ENCODE measurements at regions not wholly inside any gene's neighbourhood (a gene's known extent, or its start where the extent isn't known, plus 50 kb on each side); places are given as distances from the start of the nearest gene placed in this dataset.

GRCh38 chr1:187121661-187122060, 292.9 kb downstream of the PLA2G4A start:
- H3K4me1 Mint-ChIP-seq (ENCODE audit: low read depth): peaks cover 4% of the 10 kb centered on the region
- H3K9me3 Mint-ChIP-seq (ENCODE audit: low read depth): no peaks in the 10 kb centered on the region
- DNase-seq (ENCODE audit: low spot score, unreplicated experiment): no peak
- no peaks in the 10 kb centered on the region for H3K36me3 Mint-ChIP-seq (ENCODE audit: insufficient read depth)
- no peaks in the 10 kb centered on the region for H3K27me3 Mint-ChIP-seq
- H3K4me3 Mint-ChIP-seq (ENCODE audit: low read depth): no peak overlapping the region
- TF ChIP-seq CTCF (IDR thresholded peaks at IDR 0.05; ENCODE audit: unreplicated experiment): no peak
- no peak overlapping the region for H3K27ac Mint-ChIP-seq

GRCh38 chr1:187122566-187122965, 293.8 kb downstream of the PLA2G4A start:
- no peak for DNase-seq (ENCODE audit: low spot score, unreplicated experiment)
- peaks cover 4% of the 10 kb centered on the region for H3K4me1 Mint-ChIP-seq (ENCODE audit: low read depth)
- no peaks in the 10 kb centered on the region for H3K9me3 Mint-ChIP-seq (ENCODE audit: low read depth)
- no peak overlapping the region for H3K27ac Mint-ChIP-seq
- TF ChIP-seq CTCF (IDR thresholded peaks at IDR 0.05; ENCODE audit: unreplicated experiment): no peak
- H3K36me3 Mint-ChIP-seq (ENCODE audit: insufficient read depth): no peaks in the 10 kb centered on the region
- no peak overlapping the region for H3K4me3 Mint-ChIP-seq (ENCODE audit: low read depth)
- H3K27me3 Mint-ChIP-seq: no peaks in the 10 kb centered on the region

- no peak overlapping the region for H3K27ac Mint-ChIP-seq
- no peak for TF ChIP-seq CTCF (IDR thresholded peaks at IDR 0.05; ENCODE audit: unreplicated experiment)
- H3K9me3 Mint-ChIP-seq (ENCODE audit: low read depth): peaks cover 4% of the 10 kb centered on the region
- H3K36me3 Mint-ChIP-seq (ENCODE audit: insufficient read depth): no peaks in the 10 kb centered on the region
- no peaks in the 10 kb centered on the region for H3K27me3 Mint-ChIP-seq
- no peaks in the 10 kb centered on the region for H3K4me1 Mint-ChIP-seq (ENCODE audit: low read depth)
- DNase-seq (ENCODE audit: low spot score, unreplicated experiment): no peak
- no peak overlapping the region for H3K4me3 Mint-ChIP-seq (ENCODE audit: low read depth)
Observed at GRCh38 chr1:187129132-187129531, 300.4 kb downstream of the PLA2G4A start.

- H3K4me3 Mint-ChIP-seq (ENCODE audit: low read depth): no peak overlapping the region
- no peak for TF ChIP-seq CTCF (IDR thresholded peaks at IDR 0.05; ENCODE audit: unreplicated experiment)
- peaks cover 6% of the 10 kb centered on the region for H3K9me3 Mint-ChIP-seq (ENCODE audit: low read depth)
- DNase-seq (ENCODE audit: low spot score, unreplicated experiment): no peak
- H3K27ac Mint-ChIP-seq: no peak overlapping the region
- no peaks in the 10 kb centered on the region for H3K4me1 Mint-ChIP-seq (ENCODE audit: low read depth)
- no peaks in the 10 kb centered on the region for H3K27me3 Mint-ChIP-seq
- no peaks in the 10 kb centered on the region for H3K36me3 Mint-ChIP-seq (ENCODE audit: insufficient read depth)
Observed at GRCh38 chr1:187143783-187144182, 315.0 kb downstream of the PLA2G4A start.

- Mint-ChIP-seq H3K9me3 (ENCODE audit: low read depth) (peaks cover 14% of the 10 kb centered on the region), H3K36me3 (ENCODE audit: insufficient read depth) (no peaks in the 10 kb centered on the region), H3K27ac (no peak overlapping the region), H3K27me3 (no peaks in the 10 kb centered on the region), H3K4me1 (ENCODE audit: low read depth) (no peaks in the 10 kb centered on the region), H3K4me3 (ENCODE audit: low read depth) (no peak overlapping the region)
- no peak for DNase-seq (ENCODE audit: low spot score, unreplicated experiment)
- TF ChIP-seq CTCF (IDR thresholded peaks at IDR 0.05; ENCODE audit: unreplicated experiment): no peak
Observed at GRCh38 chr1:187146388-187146787, 317.6 kb downstream of the PLA2G4A start.

Measured in progenitor cell of endocrine pancreas (in vitro differentiated cells).